NCI-H446 (cell line): ENCODE measurements at regions not wholly inside any gene's neighbourhood (a gene's known extent, or its start where the extent isn't known, plus 50 kb on each side); places are given as distances from the start of the nearest gene placed in this dataset.

Source experiments
- DNase-seq, 2 experiments: peaks; one replicate each; lab custom pipeline; 2025; lab: John Stamatoyannopoulos, UW

- peak; percentile 80 to 93 for DNase-seq
Observed at GRCh38 chr21:16072737-16073136, 343.0 kb downstream of the USP25 start.

GRCh38 chr21:16073586-16073985, 343.8 kb downstream of the USP25 start:
- peak in 1 of 2 experiments; percentile 18 for DNase-seq

- no peak for DNase-seq
Observed at GRCh38 chr21:16074950-16075489, 345.2 kb downstream of the USP25 start.

- DNase-seq = no peak
Observed at GRCh38 chr21:16075649-16076282, 346.0 kb downstream of the USP25 start.

- no peak for DNase-seq
Observed at GRCh38 chr21:16076465-16076864, 346.7 kb downstream of the USP25 start.

- DNase-seq = no peak
Observed at GRCh38 chr21:16078382-16078781, 348.6 kb downstream of the USP25 start.

GRCh38 chr21:16079830-16080229, 350.0 kb downstream of the USP25 start:
- DNase-seq = no peak

- no peak for DNase-seq
Observed at GRCh38 chr21:16081304-16081703, 351.5 kb downstream of the USP25 start.

GRCh38 chr21:16082038-16082816, 352.4 kb downstream of the USP25 start:
- DNase-seq = peak in 1 of 2 experiments; percentile 73

GRCh38 chr21:16084776-16085364, 355.1 kb downstream of the USP25 start:
- DNase-seq = peak; percentile 64 to 92

- peak in 1 of 2 experiments; percentile 64 for DNase-seq
Observed at GRCh38 chr21:16085421-16085820, 355.6 kb downstream of the USP25 start.

GRCh38 chr21:16086121-16086520, 356.3 kb downstream of the USP25 start:
- DNase-seq = no peak

- no peak for DNase-seq
Observed at GRCh38 chr21:16086936-16087335, 357.2 kb downstream of the USP25 start.

GRCh38 chr21:16087523-16087922, 357.7 kb downstream of the USP25 start:
- DNase-seq = no peak

GRCh38 chr21:16088056-16088455, 358.3 kb downstream of the USP25 start:
- DNase-seq = no peak

- DNase-seq = no peak
Observed at GRCh38 chr21:16095005-16095404, 365.2 kb downstream of the USP25 start.

- no peak for DNase-seq
Observed at GRCh38 chr21:16096988-16097387, 367.2 kb downstream of the USP25 start.

- DNase-seq = no peak
Observed at GRCh38 chr21:16102113-16102512, 372.3 kb downstream of the USP25 start.

GRCh38 chr21:16108561-16109075, 378.8 kb downstream of the USP25 start:
- DNase-seq = no peak

GRCh38 chr21:16113052-16113715, 383.4 kb downstream of the USP25 start:
- no peak for DNase-seq

- no peak for DNase-seq
Observed at GRCh38 chr21:16115461-16115860, 385.7 kb downstream of the USP25 start.

- no peak for DNase-seq
Observed at GRCh38 chr21:16116069-16116468, 386.3 kb downstream of the USP25 start.
